Gastroesophageal sphincter (tissue), 3 donors: ENCODE measurements at regions not wholly inside any gene's neighbourhood (a gene's known extent, or its start where the extent isn't known, plus 50 kb on each side); places are given as distances from the start of the nearest gene placed in this dataset.
"Not testable (repeated sequence)": the region's sequence is repeated elsewhere in the genome, so short reads cannot be mapped to it uniquely, and the experiment has no call there.

Experiments
- POLR2AphosphoS5 ChIP-seq: sonication (generic); formaldehyde crosslinking; IDR thresholded peaks from one replicate; pipeline ENCODE4 v1.6.1; 2017; ENCODE audit warnings: antibody characterized with exemption
- TF ChIP-seq, protein P1 (sequence below), 4 experiments: fragments of 200-600 bp in 2 of 4; fragments of 450-650 bp in 2 of 4; sonication (generic) in 1 of 4; IDR thresholded peaks; one replicate each; pipeline ENCODE4 v1.5.1; 2017 to 2019; ENCODE audit warnings: antibody characterized with exemption in 4 of 4, mild to moderate bottlenecking in 2 of 4, moderate library complexity in 2 of 4

DNA sequence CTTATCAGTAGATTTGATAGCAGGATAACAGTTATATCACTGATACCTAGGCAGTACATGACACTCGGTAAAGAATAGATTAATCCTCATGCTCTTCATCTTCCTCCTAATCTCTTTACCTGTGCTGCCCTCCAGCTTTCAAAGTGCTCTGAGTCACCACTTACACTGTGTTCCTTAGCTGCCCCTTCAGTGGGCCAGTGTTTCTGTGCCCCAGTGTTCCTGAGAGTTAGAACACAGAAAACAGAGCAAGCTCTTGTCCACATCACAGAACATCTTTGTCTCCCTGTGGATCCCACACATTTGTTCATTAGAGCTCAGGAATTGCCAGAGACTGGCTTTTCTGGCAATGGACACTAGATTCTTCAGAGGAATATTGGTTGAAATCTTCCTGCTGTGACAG lies 51.1 kb upstream of the XKR3 start:
- TF ChIP-seq, protein P1, sequence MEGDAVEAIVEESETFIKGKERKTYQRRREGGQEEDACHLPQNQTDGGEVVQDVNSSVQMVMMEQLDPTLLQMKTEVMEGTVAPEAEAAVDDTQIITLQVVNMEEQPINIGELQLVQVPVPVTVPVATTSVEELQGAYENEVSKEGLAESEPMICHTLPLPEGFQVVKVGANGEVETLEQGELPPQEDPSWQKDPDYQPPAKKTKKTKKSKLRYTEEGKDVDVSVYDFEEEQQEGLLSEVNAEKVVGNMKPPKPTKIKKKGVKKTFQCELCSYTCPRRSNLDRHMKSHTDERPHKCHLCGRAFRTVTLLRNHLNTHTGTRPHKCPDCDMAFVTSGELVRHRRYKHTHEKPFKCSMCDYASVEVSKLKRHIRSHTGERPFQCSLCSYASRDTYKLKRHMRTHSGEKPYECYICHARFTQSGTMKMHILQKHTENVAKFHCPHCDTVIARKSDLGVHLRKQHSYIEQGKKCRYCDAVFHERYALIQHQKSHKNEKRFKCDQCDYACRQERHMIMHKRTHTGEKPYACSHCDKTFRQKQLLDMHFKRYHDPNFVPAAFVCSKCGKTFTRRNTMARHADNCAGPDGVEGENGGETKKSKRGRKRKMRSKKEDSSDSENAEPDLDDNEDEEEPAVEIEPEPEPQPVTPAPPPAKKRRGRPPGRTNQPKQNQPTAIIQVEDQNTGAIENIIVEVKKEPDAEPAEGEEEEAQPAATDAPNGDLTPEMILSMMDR (IDR thresholded peaks at IDR 0.05), result not testable (repeated sequence)
- TF ChIP-seq POLR2AphosphoS5, result not testable (repeated sequence)
